ENCODE measurements at regions not wholly inside any gene's neighbourhood (a gene's known extent, or its start where the extent isn't known, plus 50 kb on each side); places are given as distances from the start of the nearest gene placed in this dataset.
A peak's percentile ranks its signal among the peaks of the same experiment; 100 is the strongest.

DNA sequence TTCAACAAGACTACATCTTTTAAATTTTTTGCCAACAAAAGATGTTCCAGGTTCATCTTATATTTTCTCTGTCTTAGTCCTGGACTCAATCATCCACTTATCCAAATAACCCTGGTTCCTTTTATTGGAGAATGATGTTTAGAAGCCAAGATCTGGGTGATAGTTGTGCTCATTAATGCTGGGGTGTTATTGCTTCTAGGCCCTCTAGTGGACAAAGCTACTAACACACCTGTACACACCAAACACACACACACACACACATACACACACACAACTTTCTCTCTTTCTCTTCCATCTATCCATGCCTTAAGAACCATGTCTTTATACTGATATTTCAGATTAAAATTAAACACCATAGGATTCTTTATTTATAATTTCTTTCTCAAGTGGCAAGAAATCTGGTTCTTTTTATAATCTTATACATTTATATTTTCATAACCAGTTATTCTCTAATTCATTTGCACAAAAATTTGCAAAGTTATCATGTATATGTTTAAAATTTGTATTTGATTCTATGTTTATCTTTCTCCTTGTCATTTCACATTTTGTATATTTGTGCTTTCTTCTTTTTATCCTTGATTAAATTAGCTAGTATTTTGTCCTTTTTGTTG, 179.1 kb upstream of the SMIM23 start:
- Mint-ChIP-seq H3K27me3 (peaks cover 5 to 24% (median 8%) of the 10 kb centered on the region in 3 donors), H3K4me3 (no peak overlapping the region), H3K9me3 (peaks cover 5 to 26% (median 19%) of the 10 kb centered on the region in 7 donors), H3K36me3 (peaks cover 5 to 12% of the 10 kb centered on the region in 2 donors), H3K27ac (peak overlapping the region in 1 of 6 donors; percentile 8), H3K4me1 (no peaks in the 10 kb centered on the region)
- no peak for ATAC-seq (ENCODE audit: low read depth in 2 of 2)
- no peak for DNase-seq

- H3K36me3 Mint-ChIP-seq, result peaks cover 5 to 12% of the 10 kb centered on the region in 2 donors
- ATAC-seq (ENCODE audit: low read depth in 2 of 2), result no peak
- no peak for DNase-seq
- no peaks in the 10 kb centered on the region for H3K4me1 Mint-ChIP-seq
- H3K9me3 Mint-ChIP-seq, result peaks cover 5 to 26% (median 19%) of the 10 kb centered on the region in 7 donors
- H3K4me3 Mint-ChIP-seq, result no peak overlapping the region
- peaks cover 1 to 28% (median 8%) of the 10 kb centered on the region in 3 donors for H3K27me3 Mint-ChIP-seq
- peak overlapping the region in 1 of 6 donors; percentile 64 for H3K27ac Mint-ChIP-seq
Measured at GRCh38 chr5:171607863-171608262, 177.8 kb upstream of the SMIM23 start.

DNA sequence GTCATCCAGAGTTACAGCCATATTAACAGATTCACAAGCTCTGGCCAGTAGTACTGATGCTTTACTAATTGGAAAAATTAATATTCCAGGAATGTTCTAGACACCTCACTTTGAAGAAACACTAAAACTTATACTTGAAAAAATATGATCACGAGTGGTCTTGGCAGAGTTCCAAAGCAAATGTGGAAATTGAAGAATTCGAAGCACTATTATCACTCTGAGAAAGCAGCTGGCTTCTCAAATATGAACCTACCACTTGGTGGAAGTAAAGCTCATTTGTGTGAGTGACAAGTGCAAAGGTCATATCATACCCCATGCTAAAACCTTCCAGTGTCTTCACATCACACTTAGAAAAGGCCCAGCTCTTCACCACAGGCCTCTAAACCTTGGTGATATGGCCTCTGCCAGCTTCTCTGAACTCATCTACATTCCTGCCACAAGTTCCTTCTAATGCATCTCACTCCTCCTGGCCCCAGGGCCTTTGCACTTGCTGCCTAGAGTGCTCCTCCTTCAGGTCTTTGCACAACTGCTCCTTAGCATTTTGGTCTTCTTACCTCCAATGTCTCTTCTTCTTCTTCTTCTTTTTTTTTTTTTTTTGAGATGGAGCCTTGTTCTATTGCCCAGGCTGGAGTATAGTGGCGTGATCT, 175.7 kb upstream of the SMIM23 start:
- H3K36me3 Mint-ChIP-seq, result peaks cover 5 to 12% of the 10 kb centered on the region in 2 donors
- peak overlapping the region in 1 of 8 donors; percentile 24 for H3K4me3 Mint-ChIP-seq
- no peaks in the 10 kb centered on the region for H3K4me1 Mint-ChIP-seq
- no peak overlapping the region for H3K27ac Mint-ChIP-seq
- ATAC-seq (ENCODE audit: low read depth in 2 of 2) (no peak), DNase-seq (no peak)
- H3K9me3 Mint-ChIP-seq, result peaks cover 5 to 26% (median 17%) of the 10 kb centered on the region in 7 donors
- peaks cover 8 to 31% (median 8%) of the 10 kb centered on the region in 3 donors for H3K27me3 Mint-ChIP-seq

DNA sequence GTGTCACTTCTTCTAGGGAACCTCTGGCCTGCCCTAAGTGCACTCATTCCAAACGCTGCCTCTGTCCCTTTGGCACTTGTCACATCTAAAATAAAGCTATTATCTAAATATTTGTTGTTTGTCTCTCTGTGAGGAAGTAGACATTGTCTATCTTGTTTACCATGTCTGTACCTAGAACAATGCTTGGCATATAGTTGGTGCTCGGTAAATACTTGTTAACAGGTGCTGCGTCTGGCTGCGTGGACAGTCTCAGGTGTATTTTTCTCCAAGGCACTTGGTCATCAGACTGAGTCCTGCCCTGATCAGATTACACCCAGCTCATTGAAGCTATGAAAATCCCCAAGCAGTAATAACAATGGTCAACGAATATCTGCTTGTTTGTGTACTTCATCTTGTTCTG, 174.9 kb upstream of the SMIM23 start:
- Mint-ChIP-seq H3K4me3 (no peak overlapping the region), H3K9me3 (peaks cover 5 to 26% (median 17%) of the 10 kb centered on the region in 7 donors), H3K36me3 (peaks cover 5 to 12% of the 10 kb centered on the region in 2 donors), H3K27ac (no peak overlapping the region), H3K4me1 (no peaks in the 10 kb centered on the region), H3K27me3 (peaks cover 8 to 31% (median 8%) of the 10 kb centered on the region in 3 donors)
- DNase-seq (no peak), ATAC-seq (ENCODE audit: low read depth in 2 of 2) (no peak)

- Mint-ChIP-seq H3K27ac (peak overlapping the region in 2 of 6 donors; percentile 26 to 53), H3K4me1 (no peaks in the 10 kb centered on the region), H3K4me3 (no peak overlapping the region), H3K36me3 (no peaks in the 10 kb centered on the region), H3K27me3 (peaks cover 8 to 23% (median 8%) of the 10 kb centered on the region in 3 donors), H3K9me3 (peaks cover 2 to 13% (median 6%) of the 10 kb centered on the region in 7 donors)
- no peak for ATAC-seq (ENCODE audit: low read depth in 2 of 2)
- no peak for DNase-seq
Measured at GRCh38 chr5:171612749-171613148, 172.9 kb upstream of the SMIM23 start.

DNA sequence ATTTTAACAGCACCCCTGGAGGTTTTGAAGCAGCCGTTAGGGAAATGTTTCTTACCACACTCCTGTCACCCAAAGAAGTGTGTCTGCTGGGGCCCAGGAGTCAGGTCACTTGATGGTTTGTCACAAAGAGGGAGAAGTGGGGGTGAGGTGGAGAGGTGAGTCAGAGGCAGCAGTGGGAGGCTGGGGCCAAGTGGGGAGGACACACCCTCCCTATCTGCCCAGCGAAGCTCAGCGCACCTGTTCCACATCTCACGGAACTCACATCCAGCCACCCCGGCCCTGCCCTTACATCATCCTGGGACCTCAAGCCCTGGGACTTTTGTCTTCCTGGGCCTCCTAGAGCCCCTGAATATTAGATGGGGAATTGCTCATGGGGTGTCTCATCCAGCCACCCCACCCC, 171.1 kb upstream of the SMIM23 start:
- H3K4me3 Mint-ChIP-seq, result no peak overlapping the region
- H3K9me3 Mint-ChIP-seq, result peaks cover 0 to 4% (median 0%) of the 10 kb centered on the region in 7 donors
- peaks cover 0 to 16% (median 8%) of the 10 kb centered on the region in 3 donors for H3K27me3 Mint-ChIP-seq
- DNase-seq, result no peak
- H3K27ac Mint-ChIP-seq, result no peak overlapping the region
- no peaks in the 10 kb centered on the region for H3K36me3 Mint-ChIP-seq
- no peak for ATAC-seq (ENCODE audit: low read depth in 2 of 2)
- H3K4me1 Mint-ChIP-seq, result no peaks in the 10 kb centered on the region

- no peak for ATAC-seq (ENCODE audit: low read depth in 2 of 2)
Measured at GRCh38 chr5:171614971-171615653, 170.5 kb upstream of the SMIM23 start.

GRCh38 chr5:171615705-171616640, 169.6 kb upstream of the SMIM23 start:
- Mint-ChIP-seq H3K36me3 (no peaks in the 10 kb centered on the region), H3K9me3 (peaks cover 0 to 1% (median 0%) of the 10 kb centered on the region in 7 donors), H3K4me3 (peak overlapping the region in 1 of 8 donors; percentile 64), H3K27ac (no peak overlapping the region), H3K4me1 (no peaks in the 10 kb centered on the region), H3K27me3 (peaks cover 0 to 13% (median 8%) of the 10 kb centered on the region in 3 donors)
- DNase-seq, result no peak
- ATAC-seq (ENCODE audit: low read depth in 2 of 2), result no peak

More at GRCh38 chr5:171614971-171615653, 170.5 kb upstream of the SMIM23 start:
- Mint-ChIP-seq H3K9me3 (peaks cover 0 to 2% (median 0%) of the 10 kb centered on the region in 7 donors), H3K4me1 (no peaks in the 10 kb centered on the region), H3K4me3 (no peak overlapping the region), H3K27me3 (peaks cover 0 to 12% (median 10%) of the 10 kb centered on the region in 3 donors), H3K36me3 (no peaks in the 10 kb centered on the region), H3K27ac (no peak overlapping the region)
- no peak for DNase-seq

DNA sequence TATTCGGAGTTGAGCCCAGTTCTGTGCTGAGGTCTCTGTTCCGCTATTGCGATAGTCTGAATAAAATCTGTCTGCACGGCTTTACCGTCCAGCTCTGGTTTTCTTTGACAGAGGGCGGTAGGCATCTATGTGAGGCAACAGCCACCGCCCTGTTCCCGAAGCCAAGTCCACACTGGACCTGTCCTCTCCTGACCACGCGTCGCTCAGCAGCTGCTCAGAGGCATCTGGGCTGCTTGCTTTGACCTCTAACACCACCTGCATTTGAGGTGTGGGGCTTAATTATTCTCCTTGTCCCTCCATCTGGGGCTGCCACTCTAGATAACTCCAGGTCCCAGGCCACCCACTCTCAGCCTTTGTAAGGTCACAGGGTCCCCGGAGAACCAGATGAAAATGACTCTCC, 168.4 kb upstream of the SMIM23 start:
- Mint-ChIP-seq H3K4me1 (no peaks in the 10 kb centered on the region), H3K9me3 (peaks cover 0 to 8% (median 0%) of the 10 kb centered on the region in 7 donors), H3K4me3 (no peak overlapping the region), H3K27me3 (peaks cover 0 to 13% (median 8%) of the 10 kb centered on the region in 3 donors), H3K36me3 (no peaks in the 10 kb centered on the region), H3K27ac (no peak overlapping the region)
- DNase-seq (no peak), ATAC-seq (ENCODE audit: low read depth in 2 of 2) (no peak)

DNA sequence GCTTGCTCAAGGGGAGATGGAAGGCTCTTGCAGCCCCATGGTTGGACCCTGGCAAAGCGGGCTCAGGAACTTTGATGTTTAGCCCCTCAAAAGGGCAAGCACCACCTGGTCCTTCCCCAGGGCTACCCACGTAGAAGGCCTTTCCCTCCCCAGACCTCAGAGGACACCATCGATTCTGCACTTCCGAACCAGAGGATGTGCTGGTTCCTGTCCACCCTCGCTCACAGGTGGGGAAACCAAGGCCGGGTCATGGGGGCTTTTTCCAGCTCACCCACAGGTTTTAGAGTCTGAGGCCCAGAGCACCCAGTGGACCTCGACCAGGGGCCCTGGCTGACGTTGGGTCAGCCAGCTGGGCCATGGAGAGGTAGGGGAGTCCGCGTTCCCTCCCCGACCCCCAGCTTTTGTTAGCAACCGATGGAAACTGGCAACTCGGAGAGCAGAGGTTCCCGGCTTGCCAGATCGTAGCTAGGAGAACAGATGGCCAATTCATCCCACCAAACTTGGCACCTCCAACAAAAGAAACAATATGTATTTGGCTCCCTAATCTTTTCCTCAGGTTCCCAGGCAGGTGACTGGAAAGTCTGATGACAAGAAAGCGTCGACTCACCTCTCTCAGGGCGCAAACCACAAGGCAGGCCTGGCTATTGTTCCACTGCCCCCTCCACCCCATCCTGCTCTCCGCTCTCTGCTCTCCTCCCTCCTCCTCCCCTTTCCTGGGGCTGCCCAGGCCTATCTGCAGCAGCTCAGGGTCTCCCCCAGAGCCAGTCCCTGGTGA, 167.6 kb upstream of the SMIM23 start:
- no peak for ATAC-seq (ENCODE audit: low read depth in 2 of 2)
- Mint-ChIP-seq H3K36me3 (no peaks in the 10 kb centered on the region), H3K9me3 (peaks cover 0 to 8% (median 0%) of the 10 kb centered on the region in 7 donors), H3K4me3 (no peak overlapping the region), H3K4me1 (no peaks in the 10 kb centered on the region), H3K27ac (no peak overlapping the region), H3K27me3 (peaks cover 0 to 13% (median 6%) of the 10 kb centered on the region in 3 donors)
- no peak for DNase-seq

DNA sequence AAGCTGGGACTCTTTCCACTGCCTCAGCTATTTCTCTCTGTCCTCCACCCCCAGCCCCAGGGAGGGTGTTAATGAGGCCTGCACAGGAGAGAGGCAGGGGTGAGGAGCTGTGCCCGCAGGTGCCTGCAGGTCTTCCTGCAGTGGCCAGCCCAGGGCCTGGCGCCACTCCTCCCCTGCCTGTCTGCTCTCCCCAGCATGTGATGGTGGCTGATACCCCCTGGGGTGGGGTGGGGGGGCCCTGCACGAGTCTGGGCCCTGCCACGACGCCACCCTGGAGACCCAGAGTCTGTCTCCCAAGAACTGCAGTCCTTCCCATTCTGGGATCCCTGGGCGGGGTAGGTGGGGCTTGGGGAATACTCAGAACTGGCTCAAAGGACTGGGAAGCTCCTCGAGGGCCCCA, 166.4 kb upstream of the SMIM23 start:
- no peak overlapping the region for H3K27ac Mint-ChIP-seq
- H3K27me3 Mint-ChIP-seq, result peaks cover 0 to 8% (median 5%) of the 10 kb centered on the region in 3 donors
- no peaks in the 10 kb centered on the region for H3K4me1 Mint-ChIP-seq
- H3K9me3 Mint-ChIP-seq, result peaks cover 0 to 8% (median 0%) of the 10 kb centered on the region in 7 donors
- ATAC-seq (ENCODE audit: low read depth in 2 of 2), result no peak
- no peak overlapping the region for H3K4me3 Mint-ChIP-seq
- DNase-seq, result no peak
- H3K36me3 Mint-ChIP-seq, result no peaks in the 10 kb centered on the region

DNA sequence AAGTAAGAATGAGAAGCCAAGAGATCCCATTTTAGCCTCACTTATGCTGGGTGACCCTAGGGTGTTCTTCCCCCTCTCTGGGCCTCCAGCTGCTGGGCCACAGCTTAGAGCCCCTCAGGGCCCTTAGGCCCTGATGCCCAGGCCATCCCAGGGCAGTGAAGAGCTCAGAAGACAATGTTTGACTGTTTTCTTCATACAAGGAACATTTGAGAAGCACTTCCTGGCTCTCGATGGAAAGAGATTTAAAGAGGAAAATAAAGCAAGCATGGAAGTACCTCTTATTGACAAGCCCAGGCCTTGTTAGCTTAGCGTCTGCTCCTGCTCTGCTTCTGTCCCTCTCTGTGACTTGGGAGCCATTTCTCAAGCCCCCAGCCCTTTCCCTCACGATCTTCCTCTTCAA, 165.9 kb upstream of the SMIM23 start:
- no peak overlapping the region for H3K27ac Mint-ChIP-seq
- no peak overlapping the region for H3K4me3 Mint-ChIP-seq
- ATAC-seq (ENCODE audit: low read depth in 2 of 2), result no peak
- H3K4me1 Mint-ChIP-seq, result no peaks in the 10 kb centered on the region
- no peak for DNase-seq
- H3K9me3 Mint-ChIP-seq, result peaks cover 0 to 8% (median 0%) of the 10 kb centered on the region in 7 donors
- H3K36me3 Mint-ChIP-seq, result no peaks in the 10 kb centered on the region
- H3K27me3 Mint-ChIP-seq, result peaks cover 0 to 8% (median 5%) of the 10 kb centered on the region in 3 donors
